Effector memory CD4-positive, alpha-beta T cell (primary cell): ENCODE measurements at regions not wholly inside any gene's neighbourhood (a gene's known extent, or its start where the extent isn't known, plus 50 kb on each side); places are given as distances from the start of the nearest gene placed in this dataset.
"Not testable (repeated sequence)": the region's sequence is repeated elsewhere in the genome, so short reads cannot be mapped to it uniquely, and the experiment has no call there.

ENCODE experiments used
- DNase-seq, 3 donors: peaks; one replicate each; pipeline ENCODE4 v3.0.0-alpha.2; 2020
- H3K27ac ChIP-seq: 2 replicates; pipeline ENCODE4 v1.7.0; 2013; ENCODE audit warnings: mild to moderate bottlenecking, low read length, moderate library complexity; ENCODE audit not compliant: insufficient read depth, poor library complexity, severe bottlenecking
- H3K27me3 ChIP-seq: replicated peaks from 2 replicates; pipeline ENCODE4 v1.7.0; 2013; ENCODE audit warnings: mild to moderate bottlenecking, low read length; ENCODE audit not compliant: insufficient read depth, control insufficient read depth, poor library complexity, severe bottlenecking
- H3K36me3 ChIP-seq: 2 replicates; pipeline ENCODE4 v1.7.0; 2013; ENCODE audit warnings: mild to moderate bottlenecking, low read length, moderate library complexity; ENCODE audit not compliant: control insufficient read depth, insufficient read depth
- H3K4me1 ChIP-seq: 2 replicates; pipeline ENCODE4 v1.7.0; 2013; ENCODE audit warnings: low read length, mild to moderate bottlenecking; ENCODE audit not compliant: control insufficient read depth, insufficient read depth, poor library complexity, severe bottlenecking
- H3K4me3 ChIP-seq: 2 replicates; pipeline ENCODE4 v1.7.0; 2013; ENCODE audit warnings: low read length, low read depth, mild to moderate bottlenecking; ENCODE audit not compliant: insufficient read depth, poor library complexity, severe bottlenecking
- H3K9me3 ChIP-seq: 2 replicates; pipeline ENCODE4 v1.7.0; 2013; ENCODE audit warnings: mild to moderate bottlenecking, low read length, moderate library complexity; ENCODE audit not compliant: control insufficient read depth

DNA sequence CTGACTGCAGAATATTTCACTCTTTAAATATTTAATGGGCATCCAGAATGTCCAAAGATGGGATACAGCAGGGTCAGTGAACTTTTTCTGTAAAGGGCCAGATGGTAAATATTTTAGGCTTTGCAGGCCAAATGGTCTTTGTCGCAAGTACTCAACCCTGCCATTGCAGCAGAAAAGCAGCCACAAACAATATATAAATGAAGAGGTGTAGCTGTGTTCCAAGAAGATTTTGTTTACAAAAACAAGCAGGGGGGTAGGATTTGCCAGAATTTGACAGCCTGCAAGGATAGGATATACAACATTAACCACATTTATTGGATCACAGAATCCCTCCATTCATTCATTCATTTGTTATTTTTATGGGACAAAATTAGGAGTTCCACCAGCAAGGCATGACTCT is 435.0 kb upstream of the DYNLRB2 start:
- Histone ChIP-seq H3K36me3 (no peaks in the 10 kb centered on the region), H3K9me3 (no peaks in the 10 kb centered on the region), H3K27ac (no peak overlapping the region), H3K4me3 (no peak overlapping the region), H3K27me3 (peaks cover 3% of the 10 kb centered on the region), H3K4me1 (no peaks in the 10 kb centered on the region)
- DNase-seq, result no peak

DNA sequence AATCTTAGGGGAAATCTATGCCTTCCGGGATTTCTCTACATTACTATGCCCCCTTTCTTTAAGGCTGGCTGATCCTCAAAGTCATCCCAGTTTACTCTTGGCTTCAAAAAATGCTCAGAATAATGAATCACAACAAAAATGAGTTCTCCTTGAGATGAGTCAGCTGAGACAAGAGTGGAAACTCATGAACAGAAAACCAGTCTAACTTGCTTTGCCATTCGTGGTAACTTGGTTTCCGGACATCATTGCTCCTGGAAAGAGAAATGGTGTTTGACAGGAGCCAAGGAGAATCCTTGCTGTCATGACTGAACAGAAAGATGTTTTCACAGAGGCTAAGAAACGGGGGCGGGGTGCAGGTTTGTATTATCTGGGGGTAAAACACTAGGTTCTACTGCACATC is 435.6 kb upstream of the DYNLRB2 start:
- peaks cover 3% of the 10 kb centered on the region for H3K27me3 ChIP-seq
- no peaks in the 10 kb centered on the region for H3K36me3 ChIP-seq
- no peaks in the 10 kb centered on the region for H3K9me3 ChIP-seq
- no peaks in the 10 kb centered on the region for H3K4me1 ChIP-seq
- H3K27ac ChIP-seq, result no peak overlapping the region
- no peak for DNase-seq
- H3K4me3 ChIP-seq, result no peak overlapping the region

DNA sequence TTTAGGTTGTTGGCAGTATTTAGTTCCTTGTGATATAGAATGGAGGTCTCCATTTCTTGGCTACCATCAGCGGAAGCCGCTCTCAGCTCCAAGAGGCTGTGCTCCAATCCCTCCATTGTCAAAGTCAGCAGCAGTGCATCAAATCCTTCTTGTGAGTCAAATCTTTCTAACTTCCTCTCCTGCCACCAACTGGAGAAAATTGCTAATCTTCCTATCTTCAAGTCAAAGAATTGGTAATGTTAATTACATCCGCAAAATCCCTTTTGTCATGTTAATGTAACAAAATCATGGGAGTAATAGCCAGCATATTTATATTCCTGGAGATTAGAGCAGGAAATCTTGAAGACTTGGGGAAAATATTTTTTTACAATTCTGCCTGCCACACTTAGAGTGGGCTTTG is 436.4 kb upstream of the DYNLRB2 start:
- H3K4me3 ChIP-seq, result no peak overlapping the region
- H3K27me3 ChIP-seq, result peaks cover 3% of the 10 kb centered on the region
- H3K9me3 ChIP-seq, result no peaks in the 10 kb centered on the region
- H3K36me3 ChIP-seq, result no peaks in the 10 kb centered on the region
- no peaks in the 10 kb centered on the region for H3K4me1 ChIP-seq
- no peak overlapping the region for H3K27ac ChIP-seq
- no peak for DNase-seq

DNA sequence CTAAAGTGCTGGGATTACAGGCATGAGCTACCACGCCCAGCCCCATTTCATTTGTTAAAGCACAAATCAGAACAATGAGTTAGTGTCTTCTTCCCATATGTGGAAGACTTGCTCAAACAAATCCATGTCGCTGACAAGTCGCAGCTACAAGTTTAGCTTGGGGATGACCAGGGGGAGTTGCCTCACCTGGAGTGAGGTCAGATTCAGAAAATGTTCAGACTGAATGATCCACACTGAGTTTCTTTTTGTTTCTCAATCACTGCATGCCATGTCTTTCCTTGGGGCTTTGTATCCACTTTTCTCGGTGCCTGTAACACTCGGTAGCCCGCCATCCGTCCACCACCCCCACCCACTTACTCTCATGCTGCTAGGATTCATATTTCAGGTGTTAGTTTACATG is 437.3 kb upstream of the DYNLRB2 start:
- DNase-seq, result no peak
- no peak overlapping the region for H3K4me3 ChIP-seq
- H3K4me1 ChIP-seq, result no peaks in the 10 kb centered on the region
- no peaks in the 10 kb centered on the region for H3K36me3 ChIP-seq
- H3K9me3 ChIP-seq, result no peaks in the 10 kb centered on the region
- no peak overlapping the region for H3K27ac ChIP-seq
- peaks cover 3% of the 10 kb centered on the region for H3K27me3 ChIP-seq

DNA sequence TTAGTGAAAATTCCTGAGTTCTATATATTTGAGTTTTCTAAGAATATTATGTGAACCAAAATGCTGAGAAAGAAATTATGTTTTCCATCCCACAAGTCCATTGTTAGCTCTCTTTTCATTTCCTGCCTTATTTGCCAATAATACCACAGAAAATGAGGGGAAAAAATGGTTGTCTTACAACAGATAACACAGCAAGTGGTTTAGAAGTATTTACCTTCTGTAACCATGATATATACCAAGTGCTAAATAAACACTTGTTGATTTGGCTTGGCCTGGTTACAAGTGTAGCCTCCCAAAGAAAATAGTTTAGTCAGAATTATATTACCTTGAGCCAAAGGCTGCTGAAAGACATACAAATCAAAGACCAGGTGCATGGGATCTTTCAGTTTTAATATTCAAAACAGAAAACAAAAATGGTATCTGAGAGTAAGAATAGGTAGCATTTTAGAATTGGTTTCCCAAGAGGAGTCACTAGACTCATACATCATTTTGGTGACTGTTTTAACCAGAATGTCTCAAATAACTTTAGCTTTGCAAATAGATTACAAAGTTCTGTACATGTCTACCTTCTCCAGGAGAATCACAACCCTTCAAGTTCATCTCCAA is 439.8 kb upstream of the DYNLRB2 start:
- peaks cover 3% of the 10 kb centered on the region for H3K27me3 ChIP-seq
- DNase-seq, result no peak
- no peak overlapping the region for H3K4me3 ChIP-seq
- no peaks in the 10 kb centered on the region for H3K36me3 ChIP-seq
- no peak overlapping the region for H3K27ac ChIP-seq
- H3K9me3 ChIP-seq, result no peaks in the 10 kb centered on the region
- no peaks in the 10 kb centered on the region for H3K4me1 ChIP-seq

DNA sequence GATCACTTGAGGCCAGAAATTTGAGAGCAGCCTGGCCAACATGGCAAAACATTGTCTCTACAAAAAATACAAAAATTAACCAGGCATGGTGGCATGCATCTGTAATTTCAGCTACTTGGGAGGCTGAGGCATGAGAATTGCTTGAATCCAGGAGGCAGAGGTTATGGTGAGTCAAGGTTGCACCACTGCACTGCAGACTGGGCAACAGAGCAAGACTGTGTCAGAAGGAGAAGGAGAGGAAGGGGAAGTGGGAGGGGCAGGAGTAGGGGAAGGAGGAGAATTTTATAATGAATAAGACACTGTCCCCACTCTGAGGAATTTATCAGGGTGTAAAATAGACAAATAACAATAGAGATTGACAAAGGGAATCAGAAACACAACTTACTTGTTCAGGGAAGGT is 440.6 kb upstream of the DYNLRB2 start:
- Histone ChIP-seq H3K36me3 (no peaks in the 10 kb centered on the region), H3K4me3 (no peak overlapping the region), H3K4me1 (no peaks in the 10 kb centered on the region), H3K27me3 (peaks cover 2% of the 10 kb centered on the region), H3K27ac (no peak overlapping the region), H3K9me3 (no peaks in the 10 kb centered on the region)
- no peak for DNase-seq

DNA sequence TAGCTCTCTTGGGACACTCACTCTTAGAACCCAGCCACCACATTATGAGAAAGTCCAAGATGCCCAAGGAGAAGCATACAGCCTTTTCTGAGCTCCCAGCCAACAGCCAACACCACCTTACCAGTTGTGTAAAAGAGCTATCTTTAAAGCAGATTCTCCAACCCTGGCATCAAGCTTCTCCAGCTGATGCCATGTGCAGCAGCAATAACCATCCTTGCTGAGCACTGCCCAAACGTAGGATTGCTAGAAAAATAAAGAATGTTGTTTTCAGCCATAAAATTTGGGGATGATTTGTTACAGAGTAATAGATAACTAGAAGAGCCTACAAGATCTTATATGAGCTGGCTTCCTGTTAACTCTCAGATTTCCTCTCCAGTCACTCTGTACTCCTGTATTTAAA is 443.7 kb upstream of the DYNLRB2 start:
- H3K4me1 ChIP-seq, result no peaks in the 10 kb centered on the region
- DNase-seq, result no peak
- no peaks in the 10 kb centered on the region for H3K27me3 ChIP-seq
- no peak overlapping the region for H3K27ac ChIP-seq
- H3K9me3 ChIP-seq, result no peaks in the 10 kb centered on the region
- no peaks in the 10 kb centered on the region for H3K36me3 ChIP-seq
- H3K4me3 ChIP-seq, result no peak overlapping the region

DNA sequence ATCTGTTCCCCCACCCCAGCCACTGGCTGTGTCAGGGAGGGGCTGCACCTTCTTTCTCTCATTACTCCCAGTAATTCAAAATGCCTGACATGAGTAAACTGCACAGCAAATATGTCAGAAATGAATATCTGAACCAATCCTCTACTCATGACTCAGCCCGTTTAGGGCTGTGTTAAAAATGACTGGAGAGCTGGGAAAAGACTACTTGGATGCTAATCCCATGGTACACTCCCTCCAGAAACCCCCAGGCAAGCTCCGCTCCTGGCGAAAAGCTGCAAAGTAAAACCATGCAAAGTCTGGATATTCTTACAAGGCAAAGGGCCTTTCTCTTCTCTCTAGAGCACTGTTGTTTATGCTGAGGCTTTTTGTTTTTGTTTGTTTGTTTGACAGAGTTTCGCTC is 448.1 kb upstream of the DYNLRB2 start:
- no peak overlapping the region for H3K27ac ChIP-seq
- no peak overlapping the region for H3K4me3 ChIP-seq
- no peaks in the 10 kb centered on the region for H3K9me3 ChIP-seq
- H3K4me1 ChIP-seq, result no peaks in the 10 kb centered on the region
- H3K36me3 ChIP-seq, result no peaks in the 10 kb centered on the region
- no peak for DNase-seq
- H3K27me3 ChIP-seq, result no peaks in the 10 kb centered on the region

DNA sequence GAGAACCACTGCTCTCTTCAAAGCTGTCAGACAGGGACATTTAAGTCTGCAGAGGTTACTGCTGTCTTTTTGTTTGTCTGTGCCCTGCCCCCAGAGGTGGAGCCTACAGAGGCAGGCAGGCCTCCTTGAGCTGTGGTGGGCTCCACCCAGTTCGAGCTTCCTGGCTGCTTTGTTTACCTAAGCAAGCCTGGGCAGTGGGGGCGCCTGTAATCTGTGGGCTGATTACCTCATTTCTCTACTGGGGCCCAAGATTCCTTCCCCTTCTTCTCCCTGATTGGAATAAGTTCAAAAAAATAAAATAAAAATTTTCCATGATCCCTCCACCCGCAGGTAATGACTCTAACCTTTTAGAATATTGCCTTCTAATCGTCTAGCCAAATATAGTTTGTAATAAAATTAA is 449.3 kb upstream of the DYNLRB2 start:
- H3K4me3 ChIP-seq, H3K4me1 ChIP-seq, H3K36me3 ChIP-seq, H3K9me3 ChIP-seq, DNase-seq, H3K27me3 ChIP-seq, H3K27ac ChIP-seq: not testable (repeated sequence)

DNA sequence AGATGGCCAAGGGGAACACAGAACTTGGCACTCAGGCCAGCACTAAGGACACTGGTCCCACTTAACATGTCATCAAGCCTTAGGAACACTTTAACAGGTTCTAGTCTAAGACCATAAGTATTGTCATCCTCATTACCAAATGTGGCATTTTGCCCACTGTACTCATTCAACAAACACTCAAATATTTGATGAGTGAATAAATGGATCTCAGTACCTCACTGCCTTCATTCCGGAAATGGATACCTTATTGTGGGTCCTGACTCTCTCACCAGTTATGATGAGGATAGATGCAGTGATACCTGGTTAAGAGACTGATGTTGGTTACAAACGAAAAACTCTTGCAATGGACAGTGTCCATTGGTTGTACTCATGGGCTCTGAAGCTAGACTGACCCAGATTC is 455.2 kb upstream of the DYNLRB2 start:
- DNase-seq, result no peak
- H3K9me3 ChIP-seq, result no peaks in the 10 kb centered on the region
- no peak overlapping the region for H3K4me3 ChIP-seq
- no peaks in the 10 kb centered on the region for H3K4me1 ChIP-seq
- H3K27me3 ChIP-seq, result no peaks in the 10 kb centered on the region
- H3K36me3 ChIP-seq, result no peaks in the 10 kb centered on the region
- no peak overlapping the region for H3K27ac ChIP-seq

DNA sequence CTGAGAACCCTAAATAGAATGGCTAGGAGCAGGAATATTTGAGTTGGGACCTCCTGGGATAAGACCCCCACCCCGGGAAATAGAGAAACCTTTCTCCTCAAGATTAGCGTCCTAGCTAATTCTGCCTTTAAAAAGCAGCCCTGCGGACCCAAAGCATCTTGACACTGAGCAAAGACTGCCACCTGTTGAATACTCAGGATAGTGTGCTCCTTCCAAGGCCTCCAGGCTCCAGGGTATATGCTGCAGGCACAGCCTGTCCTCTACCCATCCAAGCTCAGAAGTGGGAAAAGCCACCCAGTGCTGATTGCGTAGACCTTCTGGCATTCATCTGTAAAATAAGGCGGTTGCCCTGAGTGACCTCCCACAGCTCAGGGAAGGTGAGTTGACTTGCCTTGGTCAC is 456.2 kb upstream of the DYNLRB2 start:
- Histone ChIP-seq H3K4me3 (no peak overlapping the region), H3K4me1 (no peaks in the 10 kb centered on the region), H3K27me3 (no peaks in the 10 kb centered on the region), H3K9me3 (no peaks in the 10 kb centered on the region), H3K36me3 (no peaks in the 10 kb centered on the region), H3K27ac (no peak overlapping the region)
- DNase-seq, result no peak
